Fibroblast of mammary gland (primary cell): ENCODE measurements at regions not wholly inside any gene's neighbourhood (a gene's known extent, or its start where the extent isn't known, plus 50 kb on each side); places are given as distances from the start of the nearest gene placed in this dataset.

ENCODE experiments used
- DNase-seq: peaks from one replicate; pipeline ENCODE4 v3.0.0-alpha.2; 2010; ENCODE audit warnings: low read depth
- H3K4me3 ChIP-seq: 2 replicates; pipeline ENCODE4 v1.5.1; 2011; ENCODE audit warnings: low read depth, mild to moderate bottlenecking, low read length, moderate library complexity; ENCODE audit not compliant: control insufficient read depth
- CTCF ChIP-seq: conservative IDR thresholded peaks from 2 replicates; pipeline ENCODE4 v1.5.1; 2011; ENCODE audit warnings: low read depth, low read length, inconsistent platforms; ENCODE audit not compliant: control insufficient read depth, insufficient read depth

GRCh38 chr9:88077071-88077617, 61.1 kb downstream of the SPATA31C2 start:
- peak overlapping the region; percentile 55 for H3K4me3 ChIP-seq
- DNase-seq, result no peak
- no peak for TF ChIP-seq CTCF

DNA sequence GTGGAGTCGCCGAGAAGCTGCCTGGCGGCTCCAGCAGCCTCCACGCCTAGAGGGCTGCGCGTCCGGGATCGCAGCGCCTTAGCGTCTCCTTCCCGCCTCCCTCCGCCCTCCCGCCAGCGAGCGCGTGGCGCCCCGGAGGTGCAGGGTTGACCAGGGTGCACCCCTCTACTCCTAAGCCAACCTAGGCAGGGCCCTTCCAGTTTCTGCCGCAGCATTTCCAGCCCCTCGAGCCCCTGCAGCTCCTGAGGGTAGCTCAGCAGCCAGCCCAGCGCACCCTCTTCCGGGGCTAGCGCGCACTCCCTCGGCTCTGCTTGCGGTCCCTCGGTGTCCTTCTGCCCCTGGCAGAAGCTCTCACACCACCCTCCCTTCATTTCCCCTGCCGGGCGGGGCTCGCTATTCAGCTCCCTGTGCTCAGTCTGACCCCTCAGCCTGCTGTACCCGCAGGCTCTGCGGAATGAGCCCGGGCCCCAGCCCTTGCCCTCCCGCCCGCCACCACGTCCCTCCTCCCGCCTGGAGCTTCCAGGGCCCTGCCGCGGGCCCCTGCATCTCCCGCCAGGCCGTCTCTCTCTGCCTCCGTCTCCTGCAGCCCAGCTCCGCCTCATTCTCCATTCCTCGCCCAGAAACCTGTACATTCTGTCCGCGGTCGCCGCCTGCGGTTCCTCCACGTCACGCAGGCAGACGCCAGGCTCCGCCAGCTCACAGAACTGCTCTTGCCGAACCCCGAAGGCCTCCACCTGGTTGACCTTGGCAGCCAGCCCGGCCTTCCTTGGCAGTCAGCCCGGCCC, 61.8 kb downstream of the SPATA31C2 start:
- peak; percentile 77 for DNase-seq
- H3K4me3 ChIP-seq, result peak overlapping the region; percentile 55
- TF ChIP-seq CTCF, result peak; percentile 0

DNA sequence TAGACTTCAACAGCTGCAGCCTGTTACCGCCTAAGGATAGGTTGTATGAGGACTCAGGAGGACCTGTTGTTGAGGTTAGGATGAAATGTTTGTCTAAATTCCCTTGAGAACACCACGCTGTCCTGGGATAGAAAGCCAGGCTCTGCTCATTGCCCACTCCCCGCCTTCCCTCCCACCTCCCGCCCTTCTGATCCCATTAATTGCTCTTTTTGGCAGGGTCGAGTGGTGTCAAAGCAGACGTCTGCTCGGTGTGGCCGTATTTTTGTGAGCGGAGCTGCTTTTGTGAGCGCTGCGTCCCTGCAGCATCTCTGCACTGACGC, 62.3 kb downstream of the SPATA31C2 start:
- no peak for TF ChIP-seq CTCF
- no peak for DNase-seq
- peak overlapping the region; percentile 55 for H3K4me3 ChIP-seq

DNA sequence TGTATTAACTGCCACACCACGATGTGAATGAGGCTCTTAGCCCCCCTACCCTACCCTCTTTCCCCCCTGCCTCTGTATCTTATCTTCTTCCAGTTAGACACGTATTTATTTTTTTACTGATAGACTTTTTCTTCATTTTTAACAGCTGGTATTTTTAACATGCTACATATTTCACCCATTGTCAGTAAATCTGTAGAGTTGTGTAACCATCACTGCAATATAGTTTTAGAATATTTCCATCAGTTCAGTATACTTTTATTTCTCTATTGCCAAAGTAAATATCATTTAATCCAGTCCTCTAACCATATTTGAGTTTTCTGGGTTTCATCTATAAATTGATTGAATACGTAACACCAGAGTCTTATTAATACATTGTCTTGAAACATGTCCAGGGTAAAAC, 62.8 kb downstream of the SPATA31C2 start:
- DNase-seq, result no peak
- TF ChIP-seq CTCF, result no peak
- no peak overlapping the region for H3K4me3 ChIP-seq

GRCh38 chr9:88074931-88075330, 63.3 kb downstream of the SPATA31C2 start:
- H3K4me3 ChIP-seq, result no peak overlapping the region
- no peak for TF ChIP-seq CTCF
- no peak for DNase-seq

GRCh38 chr9:88072831-88073375, 65.4 kb downstream of the SPATA31C2 start:
- no peak overlapping the region for H3K4me3 ChIP-seq
- TF ChIP-seq CTCF, result no peak
- no peak for DNase-seq
